GM21723 (cell line): ENCODE measurements at regions not wholly inside any gene's neighbourhood (a gene's known extent, or its start where the extent isn't known, plus 50 kb on each side); places are given as distances from the start of the nearest gene placed in this dataset.

Source experiments
- ATAC-seq: cut with Tn5 transposase; IDR thresholded peaks from one replicate; pipeline ENCODE4 v1.9.1; 2021; ENCODE audit warnings: mild to moderate bottlenecking, moderate library complexity; ENCODE audit not compliant: unreplicated experiment

DNA sequence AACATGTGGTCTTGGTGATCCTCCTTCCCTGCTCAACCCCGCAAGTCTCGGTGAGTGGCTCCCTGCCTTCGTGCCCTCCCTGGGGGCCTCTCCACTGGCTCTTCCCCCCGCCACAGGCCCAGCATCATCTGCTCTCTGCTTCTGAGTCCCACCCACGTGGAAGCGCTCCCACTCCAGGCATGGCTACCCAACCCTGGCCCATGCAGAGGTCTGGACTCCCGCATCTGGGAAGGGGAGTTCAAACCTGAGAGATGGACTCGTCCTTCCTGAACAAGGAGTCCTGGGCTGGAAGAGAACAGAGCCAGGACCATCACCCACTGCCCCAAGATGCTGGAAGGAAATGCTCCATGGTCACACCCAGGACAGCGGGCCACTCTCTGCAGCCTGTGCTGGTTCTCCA lies 90.8 kb downstream of the DHCR7 start:
- ATAC-seq = no peak

DNA sequence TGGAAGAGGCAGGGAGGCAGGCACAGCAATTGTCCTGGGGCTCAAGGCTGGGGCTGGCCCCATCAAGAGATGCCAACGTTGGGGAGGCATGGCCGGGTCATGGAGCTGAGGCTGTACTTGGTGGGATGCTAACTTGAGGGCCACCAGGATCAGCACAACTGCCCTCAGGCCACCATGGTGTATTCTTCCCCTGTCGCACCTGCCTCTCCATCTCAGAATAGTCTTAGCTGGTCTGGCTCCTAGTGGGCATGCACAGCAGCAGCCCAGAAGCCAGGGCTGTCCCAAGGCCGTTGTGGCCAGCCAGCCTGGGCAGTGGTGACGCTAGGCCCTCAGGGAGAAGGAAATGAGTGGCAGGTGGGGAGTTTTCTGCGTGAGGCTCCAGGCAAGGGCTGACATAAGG lies 91.3 kb downstream of the DHCR7 start:
- ATAC-seq = no peak

DNA sequence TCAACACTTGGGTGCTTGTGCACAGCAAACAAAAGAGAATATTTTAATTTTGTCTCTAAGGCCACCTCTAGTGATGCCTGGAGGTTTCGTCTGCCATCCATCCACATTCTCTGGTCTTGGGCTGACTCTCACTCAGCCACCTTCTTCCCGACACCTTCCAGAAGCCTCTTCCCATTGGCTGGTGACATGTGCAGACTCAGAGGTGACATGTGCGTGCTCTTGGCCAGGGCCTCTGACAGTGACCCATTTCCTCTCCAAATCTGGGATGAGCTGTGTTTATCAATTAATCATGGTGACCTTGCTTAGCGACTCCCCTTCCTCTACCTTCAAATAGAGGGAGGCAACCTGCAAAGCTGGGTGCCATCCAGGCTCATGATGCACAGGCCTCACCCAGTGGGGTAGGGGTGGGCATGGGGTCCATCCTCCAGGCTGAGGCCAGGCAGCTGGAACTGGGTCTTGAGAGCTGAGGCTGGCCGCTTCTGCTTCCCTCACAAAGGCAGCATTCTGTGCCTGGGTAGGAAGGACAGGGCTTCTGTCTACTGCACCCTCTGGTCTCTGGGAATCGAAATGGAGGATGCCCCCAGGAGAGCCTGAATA lies 91.8 kb downstream of the DHCR7 start:
- no peak for ATAC-seq

DNA sequence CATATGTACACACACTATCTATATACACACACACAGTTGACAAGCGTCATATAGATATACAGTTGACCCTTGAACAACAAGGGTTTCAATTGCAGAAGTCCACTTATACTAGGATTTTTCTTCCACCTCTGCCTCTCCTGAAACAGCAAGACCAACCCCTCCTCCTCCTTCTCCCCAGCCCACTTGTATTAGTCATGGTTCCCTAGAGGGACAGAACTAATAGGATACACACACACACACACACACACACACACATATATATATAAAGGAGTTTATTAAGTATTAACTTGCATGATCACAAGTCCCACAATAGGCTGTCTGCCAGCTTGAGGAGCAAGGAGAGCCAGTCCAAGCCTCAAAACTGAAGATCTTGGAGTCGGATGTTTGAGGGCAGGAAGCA lies 92.9 kb downstream of the DHCR7 start:
- no peak for ATAC-seq

DNA sequence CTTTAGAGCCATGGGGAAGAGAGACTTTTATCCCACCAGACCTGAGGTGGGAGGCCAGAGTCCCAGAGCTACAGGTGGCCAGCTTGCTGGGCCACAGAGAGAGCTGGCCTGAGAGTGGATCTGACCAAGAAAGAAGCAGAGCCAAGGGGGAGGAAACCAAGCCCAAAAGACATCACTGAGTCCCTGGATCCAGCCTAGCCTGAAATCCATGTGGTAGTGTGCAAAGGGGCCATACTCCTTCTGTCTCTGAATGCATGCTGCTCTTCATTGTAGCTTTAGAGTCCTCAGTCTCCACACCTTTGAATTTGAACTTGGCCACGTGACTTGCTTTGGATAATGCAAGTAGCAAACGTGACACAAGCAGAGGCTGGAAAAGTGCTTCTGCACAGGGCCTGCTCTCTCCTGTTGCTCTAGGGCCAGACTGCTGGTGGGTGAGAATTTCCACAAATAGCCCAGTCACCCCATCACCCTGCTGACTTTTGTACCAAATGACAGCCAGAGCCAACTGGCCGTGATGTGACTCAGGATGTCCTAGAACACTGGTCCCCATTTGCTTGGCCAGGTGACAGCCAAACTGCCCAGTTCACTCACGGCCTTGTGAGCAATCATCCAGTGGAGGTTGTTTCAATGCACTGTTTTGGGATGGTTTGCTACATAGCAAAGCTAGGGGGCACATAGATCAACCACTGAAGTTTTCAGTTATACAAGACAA lies 93.6 kb downstream of the DHCR7 start:
- no peak for ATAC-seq

DNA sequence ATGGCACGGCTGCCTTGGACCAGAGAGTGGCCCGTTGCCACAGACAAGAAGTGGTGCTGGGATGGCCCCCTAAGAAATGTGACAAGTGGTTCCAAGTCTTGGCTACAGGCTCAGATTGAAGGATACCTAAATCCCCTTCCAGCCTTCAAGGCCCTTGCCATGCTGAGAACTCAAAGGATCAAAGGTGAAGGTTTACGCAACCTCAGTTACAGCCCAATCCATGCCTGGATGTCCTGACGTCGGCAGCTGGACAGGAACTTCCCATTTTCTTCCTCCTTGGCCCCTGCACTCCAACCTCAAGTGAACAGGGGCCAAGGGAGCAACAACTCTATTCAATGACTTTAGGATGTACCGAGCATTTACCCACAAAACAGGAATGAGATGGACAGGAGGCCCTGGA lies 95.4 kb downstream of the DHCR7 start:
- ATAC-seq = no peak

DNA sequence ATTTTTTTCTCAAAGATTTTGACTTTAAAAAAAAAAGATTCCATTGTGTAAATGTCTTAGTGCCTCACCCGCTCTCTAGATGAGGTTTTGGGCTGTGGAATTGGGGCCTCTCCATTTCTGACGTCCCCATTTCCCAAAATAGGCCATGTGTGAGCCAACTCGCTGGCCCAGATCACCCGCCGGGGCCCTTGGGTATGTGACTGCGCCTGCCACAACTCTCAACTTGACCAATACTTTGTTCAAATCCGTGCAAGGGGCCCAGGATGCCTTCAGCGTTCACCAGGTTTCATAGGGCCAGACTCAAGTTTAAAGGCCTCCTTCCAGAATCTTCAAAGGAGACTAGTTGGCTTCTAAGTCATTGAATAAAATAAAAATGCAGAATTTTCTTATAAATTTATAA lies 96.0 kb downstream of the DHCR7 start:
- ATAC-seq = no peak

DNA sequence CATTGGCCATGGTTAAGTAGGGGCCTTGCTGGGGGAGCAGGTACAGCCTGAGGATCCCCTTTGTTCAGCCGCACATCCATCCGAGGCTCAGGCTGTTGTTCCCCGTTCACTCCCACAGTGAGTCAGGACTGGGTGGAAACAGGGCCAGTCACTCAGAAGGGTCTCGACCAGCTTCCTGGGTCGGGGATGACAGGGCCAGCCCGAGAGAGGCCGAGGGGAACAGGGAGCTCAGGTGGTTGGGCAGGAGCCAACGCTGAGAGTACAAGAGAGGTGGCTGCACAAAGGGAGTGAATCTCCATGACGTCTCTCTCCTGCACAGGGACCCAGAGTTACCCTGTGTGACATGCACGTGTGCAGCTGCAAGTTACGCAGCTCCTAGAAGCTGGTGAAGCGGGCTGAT lies 97.2 kb upstream of the SHANK2 start:
- ATAC-seq = no peak

DNA sequence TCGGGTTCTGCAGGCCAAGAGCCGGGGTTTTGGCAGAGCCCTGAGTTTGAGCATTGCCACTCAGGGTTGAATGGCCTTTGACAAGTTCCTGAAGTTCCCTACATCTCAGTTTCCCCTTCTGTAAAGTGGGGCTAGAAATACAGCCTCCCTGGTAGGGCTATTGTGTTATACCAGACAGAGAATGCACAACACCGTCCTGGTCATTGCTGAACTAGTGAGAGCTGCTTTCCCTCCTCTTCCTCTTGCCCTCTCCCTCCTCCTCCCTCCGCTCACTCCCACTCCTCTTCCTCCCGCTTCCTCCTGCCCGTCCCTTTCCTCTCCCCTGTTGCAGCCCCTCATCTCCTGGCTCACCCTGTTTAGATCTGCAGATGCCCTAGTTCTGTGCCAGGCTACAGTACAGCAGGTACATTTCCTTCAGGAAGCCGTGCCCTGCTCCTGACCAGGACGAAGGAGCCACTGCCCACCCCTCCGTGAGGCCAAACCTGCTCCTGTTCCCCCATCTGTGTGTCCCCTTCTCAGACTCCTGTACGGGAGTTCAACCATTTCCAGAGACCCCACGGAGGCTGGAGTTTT lies 91.5 kb upstream of the SHANK2 start:
- ATAC-seq = no peak

DNA sequence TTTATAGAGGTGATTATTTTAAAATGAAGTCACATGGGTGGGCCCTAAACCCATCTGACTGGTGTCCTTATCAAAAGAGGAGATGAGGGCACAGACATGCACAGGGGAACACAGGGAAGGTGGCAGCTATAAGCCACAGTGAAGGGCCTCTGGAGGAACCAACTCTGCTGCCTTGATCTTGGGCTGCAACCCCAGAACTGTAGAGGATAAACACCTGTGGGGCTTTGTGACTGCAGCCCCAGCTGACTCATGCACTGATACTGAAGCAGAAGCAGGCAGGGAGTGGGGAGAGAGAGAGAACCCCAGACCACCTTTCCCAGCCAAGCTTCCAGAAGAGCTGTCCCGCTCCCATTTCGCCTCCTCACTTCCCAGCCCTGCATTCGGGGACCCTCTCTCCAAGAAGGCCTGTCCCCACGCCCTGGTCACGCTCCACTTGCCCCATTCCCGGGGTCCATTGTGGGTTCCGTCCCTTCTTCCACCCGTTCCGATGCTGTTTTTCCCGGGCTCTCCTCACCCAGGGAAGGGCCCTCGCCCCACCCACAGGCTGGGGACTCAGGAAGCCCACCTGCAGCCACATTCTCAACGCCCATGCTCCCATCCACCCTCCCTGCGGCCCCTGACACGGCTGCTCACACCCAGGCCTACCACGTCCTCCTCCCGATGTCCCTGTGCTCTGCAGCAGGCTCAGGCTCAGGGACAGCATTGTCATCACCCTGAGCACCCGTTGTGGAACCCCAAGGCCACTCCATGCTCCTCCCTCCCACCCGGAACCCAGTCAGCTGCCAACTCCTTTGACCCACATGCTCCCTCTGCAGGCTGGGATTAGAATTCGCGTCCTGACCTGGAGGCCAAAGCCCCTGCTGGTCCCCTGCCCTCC lies 90.8 kb upstream of the SHANK2 start:
- ATAC-seq = no peak

DNA sequence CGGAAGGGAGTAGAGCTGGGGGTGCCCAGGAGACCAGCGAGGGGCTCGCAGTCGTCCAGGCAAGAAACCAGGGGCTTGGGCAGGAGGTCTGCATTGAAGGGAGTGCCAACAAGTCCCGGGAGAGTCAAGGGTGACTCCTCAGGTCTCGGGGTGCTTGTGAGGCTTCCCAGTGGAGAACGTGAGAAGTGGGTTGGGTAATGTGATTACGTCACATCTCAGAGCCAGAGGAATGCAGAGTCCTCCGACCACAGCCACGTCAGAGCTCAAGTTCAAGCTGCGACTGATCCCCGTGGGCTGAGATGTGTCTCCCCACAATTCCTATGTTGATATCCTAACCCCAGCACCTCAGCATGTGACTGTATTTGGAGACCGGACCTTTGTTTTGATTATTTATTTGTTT lies 89.7 kb upstream of the SHANK2 start:
- no peak for ATAC-seq

DNA sequence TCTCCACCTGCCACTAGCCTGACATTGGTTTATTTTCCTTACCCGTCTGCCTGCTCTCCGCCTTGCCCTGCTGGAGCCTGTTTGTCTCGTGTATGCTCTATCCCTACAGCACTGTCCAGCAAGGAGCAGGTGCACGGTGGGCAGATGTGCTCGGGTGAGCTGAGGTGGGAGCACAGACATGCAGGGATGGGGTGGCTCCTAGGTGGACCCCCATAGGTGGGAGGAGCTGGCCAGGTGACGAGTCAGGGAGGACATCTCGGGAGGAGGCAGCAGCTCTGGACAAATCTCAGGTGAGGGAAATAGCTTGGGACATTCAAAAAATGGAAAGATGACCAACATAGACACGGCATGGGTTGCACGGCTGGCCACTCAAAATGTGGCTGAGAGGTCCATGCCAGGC lies 89.2 kb upstream of the SHANK2 start:
- ATAC-seq = no peak

DNA sequence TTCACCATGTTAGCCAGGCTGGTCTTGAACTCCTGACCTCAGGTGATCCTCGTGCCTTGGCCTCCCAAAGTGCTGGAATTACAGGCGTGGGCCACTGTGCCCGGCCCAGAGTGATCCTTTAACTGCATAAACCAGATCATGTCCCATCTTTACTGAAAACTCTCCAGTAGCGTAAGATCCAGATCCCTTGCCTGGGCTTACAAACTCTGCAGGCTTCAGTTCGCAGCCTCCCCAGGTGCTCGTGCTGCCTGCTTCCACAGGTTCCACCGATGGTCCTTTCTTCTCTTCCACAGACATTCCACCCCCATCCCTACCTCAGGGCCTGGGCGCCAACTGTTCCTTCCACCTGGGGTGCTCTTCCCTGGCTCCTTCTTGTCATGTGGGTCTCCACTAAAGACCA lies 88.8 kb upstream of the SHANK2 start:
- no peak for ATAC-seq

DNA sequence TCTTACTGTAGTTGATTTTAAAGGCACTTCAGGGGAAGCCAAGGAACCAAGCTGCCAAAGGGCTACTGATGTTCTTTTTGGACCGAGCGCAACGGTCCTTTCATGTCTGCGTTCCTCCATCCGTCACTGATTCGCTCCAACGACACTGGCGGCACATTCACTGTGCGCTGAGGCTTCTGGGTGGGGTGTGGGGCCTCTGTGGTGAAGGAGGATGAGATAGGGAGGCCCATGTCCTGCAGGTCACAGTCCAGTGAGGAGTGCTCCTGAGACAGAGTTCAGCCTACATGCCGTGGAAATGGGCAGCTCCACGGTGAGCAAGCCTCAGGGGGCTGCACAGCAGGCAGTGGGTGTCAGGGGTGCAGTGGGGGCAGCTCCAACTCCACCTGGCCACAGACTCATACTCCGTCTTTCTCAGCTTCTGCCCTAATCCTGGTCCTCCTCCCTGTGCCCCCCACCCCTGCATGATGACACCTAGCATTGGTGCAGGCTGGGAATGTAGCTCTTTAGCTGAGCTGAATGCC lies 87.8 kb upstream of the SHANK2 start:
- no peak for ATAC-seq

DNA sequence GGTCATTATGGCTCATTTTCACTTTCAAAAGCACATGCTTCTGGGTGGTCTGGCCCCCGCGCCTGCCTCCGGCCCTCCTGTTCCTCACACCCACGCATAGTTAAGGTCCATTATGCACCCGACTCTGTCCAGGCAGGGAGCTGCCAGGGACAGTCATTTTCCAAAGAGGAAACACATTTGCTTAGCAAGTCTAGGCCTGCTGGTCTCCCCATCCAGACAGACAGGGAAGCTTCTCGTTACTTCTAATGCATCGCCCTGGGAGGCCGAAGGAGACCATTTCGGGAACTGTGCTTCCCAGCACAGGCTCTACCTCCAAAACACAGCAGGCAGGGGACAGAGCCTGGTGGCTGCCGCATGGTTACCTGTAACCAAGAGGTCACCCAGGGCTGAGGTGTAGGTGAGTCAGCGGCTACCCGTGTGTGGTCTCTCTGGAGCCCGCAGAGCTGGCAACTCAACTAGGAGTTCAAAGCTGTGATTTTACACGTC lies 87.1 kb upstream of the SHANK2 start:
- no peak for ATAC-seq

DNA sequence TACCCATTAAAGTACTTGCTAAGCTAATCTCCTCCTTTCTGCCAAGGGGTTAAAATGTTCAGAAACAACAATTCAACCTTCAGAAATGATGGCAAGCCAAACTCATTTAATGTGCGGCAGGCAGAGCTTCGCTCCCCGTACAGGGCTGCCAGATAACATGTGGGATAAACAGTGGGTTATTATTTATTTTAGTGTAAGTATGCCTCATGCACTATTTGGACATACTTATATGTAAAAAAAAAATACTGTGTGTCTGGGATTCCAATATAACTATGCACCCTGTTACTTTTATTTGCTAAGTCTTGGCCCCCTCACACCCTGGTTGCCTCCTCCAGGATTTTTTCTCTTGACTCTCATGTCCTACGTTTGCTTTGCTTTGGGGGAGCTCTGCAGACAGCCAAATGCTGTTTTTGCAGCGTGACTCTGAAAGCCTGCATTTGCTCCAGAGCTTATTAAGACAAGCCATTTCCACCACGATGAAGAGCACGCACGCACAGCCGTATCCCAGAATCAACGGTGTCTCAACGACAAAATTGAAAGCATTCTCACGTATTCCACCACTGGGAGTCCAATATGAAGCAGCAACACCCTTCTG lies 86.5 kb upstream of the SHANK2 start:
- no peak for ATAC-seq

DNA sequence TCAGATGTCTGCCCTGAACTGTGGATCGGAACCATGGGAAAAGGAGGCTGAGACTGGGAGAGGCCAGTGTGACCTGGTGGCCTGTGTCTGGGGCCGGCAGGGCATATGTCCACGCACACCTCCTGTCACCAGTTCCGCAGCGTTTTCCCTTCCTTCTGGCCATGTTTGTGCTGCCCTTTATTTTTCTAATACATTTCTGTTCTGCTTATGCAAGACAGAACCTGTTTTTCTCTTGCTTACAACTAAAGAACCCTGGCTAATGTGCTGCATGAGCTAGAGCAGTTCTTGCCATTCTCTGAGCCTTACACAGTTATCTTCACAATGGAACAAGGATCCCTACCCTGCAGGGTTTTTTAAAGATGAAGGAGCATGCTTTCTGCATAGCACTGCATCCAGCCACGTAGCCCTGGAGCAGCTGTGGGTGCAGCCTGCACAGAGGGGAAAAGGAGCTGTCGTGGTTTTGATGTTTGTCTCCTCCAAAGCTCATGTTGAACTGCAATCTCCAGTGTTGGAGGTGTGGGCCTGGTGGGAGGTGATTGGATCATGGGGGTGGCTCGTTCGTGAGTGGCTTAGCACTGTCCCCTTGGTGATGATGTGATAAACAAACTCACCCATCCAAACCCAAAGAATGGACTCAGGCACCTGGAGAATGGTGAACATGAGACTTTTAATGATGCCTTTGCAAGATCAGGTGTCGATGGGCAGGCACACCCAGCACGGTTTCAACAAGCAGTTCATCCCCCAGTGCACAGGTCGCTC lies 84.8 kb upstream of the SHANK2 start:
- no peak for ATAC-seq

DNA sequence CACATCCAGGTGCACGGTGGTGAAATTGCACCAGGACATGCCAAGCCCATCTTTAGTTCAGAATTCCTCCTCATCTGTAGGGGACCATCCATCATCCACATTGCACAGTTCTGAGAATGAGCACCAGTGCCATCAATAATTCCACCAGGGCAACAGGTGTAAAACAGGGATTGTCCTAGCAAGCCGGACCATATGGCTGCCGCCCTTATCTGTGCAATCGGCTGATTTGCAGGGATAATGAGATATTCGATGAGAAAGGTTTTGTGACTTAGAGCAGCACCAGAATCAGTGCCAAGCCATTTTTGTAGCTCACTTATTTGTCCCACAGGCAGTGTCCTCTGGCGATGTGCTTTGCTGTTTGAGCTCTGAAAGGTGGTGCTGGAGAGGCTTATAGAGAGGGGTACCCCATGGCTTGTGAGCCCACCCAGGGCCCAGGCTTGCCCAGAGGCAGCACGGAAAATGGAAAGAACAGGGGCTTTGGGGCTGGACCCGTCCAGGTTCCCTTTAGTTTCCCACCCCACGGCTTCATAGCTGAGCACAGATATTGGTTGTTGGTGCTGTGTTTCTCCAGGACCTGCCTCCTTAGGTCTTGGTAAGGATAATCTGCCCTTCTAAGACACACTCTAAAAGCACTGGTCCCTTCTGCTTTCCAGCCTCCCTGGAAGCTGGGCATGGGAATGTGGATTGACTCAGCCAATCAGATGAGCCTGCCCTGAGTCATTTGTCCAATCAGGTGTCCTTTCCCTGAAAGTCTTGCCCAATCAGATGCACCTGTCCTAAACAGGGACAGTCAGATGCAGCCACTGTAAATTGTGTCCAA lies 84.0 kb upstream of the SHANK2 start:
- no peak for ATAC-seq

DNA sequence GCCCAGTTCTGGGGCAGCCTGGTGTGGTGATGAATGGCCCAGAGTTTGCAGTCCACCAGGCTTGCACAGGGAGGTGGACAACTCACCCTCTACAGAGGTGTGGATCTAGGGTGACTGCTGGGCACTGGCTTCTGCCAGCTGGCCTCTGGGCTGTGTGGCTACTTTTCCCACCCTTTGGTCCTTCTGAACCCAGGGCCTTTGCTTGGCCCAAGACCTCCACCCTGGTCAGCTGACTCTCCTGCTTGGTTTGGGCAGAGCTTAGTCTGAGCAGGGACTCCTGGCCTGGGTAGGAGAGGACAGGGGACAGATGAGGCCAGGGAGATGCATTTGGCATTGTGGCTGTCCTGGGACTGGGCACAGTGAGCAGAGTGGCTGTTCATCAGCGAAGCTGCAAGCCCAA lies 83.0 kb upstream of the SHANK2 start:
- no peak for ATAC-seq
